Neural progenitor cell (in vitro differentiated cells): ENCODE measurements at regions not wholly inside any gene's neighbourhood (a gene's known extent, or its start where the extent isn't known, plus 50 kb on each side); places are given as distances from the start of the nearest gene placed in this dataset.
"Not testable (repeated sequence)": the region's sequence is repeated elsewhere in the genome, so short reads cannot be mapped to it uniquely, and the experiment has no call there.

Experiments
- EZH2phosphoT487 ChIP-seq: fragments of 200-600 bp; sonication (generic); IDR thresholded peaks from 2 replicates; pipeline ENCODE4 v1.6.1; 2017; ENCODE audit warnings: antibody characterized with exemption
- TF ChIP-seq, protein P1 (sequence below): fragments of 200-600 bp; sonication (generic); IDR thresholded peaks from 2 replicates; pipeline ENCODE4 v1.5.1; 2017; ENCODE audit warnings: antibody characterized with exemption, mild to moderate bottlenecking

DNA sequence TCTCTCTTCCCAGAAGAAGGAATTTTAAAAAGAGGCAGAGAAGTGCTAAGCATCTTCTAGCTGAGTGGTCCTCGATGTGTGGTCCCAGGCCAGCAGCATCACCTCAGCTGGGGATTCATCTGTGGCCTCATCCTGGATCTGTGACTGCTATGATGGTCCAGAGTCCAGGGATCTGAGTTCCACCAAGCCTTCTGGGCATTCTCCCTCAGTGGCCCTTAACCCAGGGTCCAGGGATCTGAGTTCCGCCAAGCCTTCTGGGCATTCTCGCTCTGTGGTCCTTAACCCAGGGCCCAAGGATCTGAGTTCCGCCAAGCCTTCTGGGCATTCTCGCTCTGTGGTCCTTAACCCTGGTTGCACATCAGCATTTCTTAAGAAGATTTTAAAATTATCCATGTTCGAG lies 731.0 kb upstream of the TPTE start:
- not testable (repeated sequence) for TF ChIP-seq EZH2phosphoT487
- TF ChIP-seq, protein P1, sequence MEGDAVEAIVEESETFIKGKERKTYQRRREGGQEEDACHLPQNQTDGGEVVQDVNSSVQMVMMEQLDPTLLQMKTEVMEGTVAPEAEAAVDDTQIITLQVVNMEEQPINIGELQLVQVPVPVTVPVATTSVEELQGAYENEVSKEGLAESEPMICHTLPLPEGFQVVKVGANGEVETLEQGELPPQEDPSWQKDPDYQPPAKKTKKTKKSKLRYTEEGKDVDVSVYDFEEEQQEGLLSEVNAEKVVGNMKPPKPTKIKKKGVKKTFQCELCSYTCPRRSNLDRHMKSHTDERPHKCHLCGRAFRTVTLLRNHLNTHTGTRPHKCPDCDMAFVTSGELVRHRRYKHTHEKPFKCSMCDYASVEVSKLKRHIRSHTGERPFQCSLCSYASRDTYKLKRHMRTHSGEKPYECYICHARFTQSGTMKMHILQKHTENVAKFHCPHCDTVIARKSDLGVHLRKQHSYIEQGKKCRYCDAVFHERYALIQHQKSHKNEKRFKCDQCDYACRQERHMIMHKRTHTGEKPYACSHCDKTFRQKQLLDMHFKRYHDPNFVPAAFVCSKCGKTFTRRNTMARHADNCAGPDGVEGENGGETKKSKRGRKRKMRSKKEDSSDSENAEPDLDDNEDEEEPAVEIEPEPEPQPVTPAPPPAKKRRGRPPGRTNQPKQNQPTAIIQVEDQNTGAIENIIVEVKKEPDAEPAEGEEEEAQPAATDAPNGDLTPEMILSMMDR = not testable (repeated sequence)
